Peyer's patch (tissue), 4 donors: ENCODE measurements at regions not wholly inside any gene's neighbourhood (a gene's known extent, or its start where the extent isn't known, plus 50 kb on each side); places are given as distances from the start of the nearest gene placed in this dataset.

ENCODE experiments used
- POLR2A ChIP-seq, 2 donors: fragments of 450-650 bp; IDR thresholded peaks; one replicate each; pipeline ENCODE4 v1.5.1; 2017; ENCODE audit warnings: antibody characterized with exemption in 2 of 2, mild to moderate bottlenecking in 2 of 2, moderate library complexity in 2 of 2
- TF ChIP-seq, protein P1 (sequence below), 6 experiments: fragments of 450-650 bp in 4 of 6; fragments of 200-600 bp in 2 of 6; sonication (generic) in 1 of 6; IDR thresholded peaks; one replicate each; pipeline ENCODE4 v1.5.1; 2017 to 2019; ENCODE audit warnings: antibody characterized with exemption in 6 of 6, mild to moderate bottlenecking in 3 of 6, moderate library complexity in 1 of 6

DNA sequence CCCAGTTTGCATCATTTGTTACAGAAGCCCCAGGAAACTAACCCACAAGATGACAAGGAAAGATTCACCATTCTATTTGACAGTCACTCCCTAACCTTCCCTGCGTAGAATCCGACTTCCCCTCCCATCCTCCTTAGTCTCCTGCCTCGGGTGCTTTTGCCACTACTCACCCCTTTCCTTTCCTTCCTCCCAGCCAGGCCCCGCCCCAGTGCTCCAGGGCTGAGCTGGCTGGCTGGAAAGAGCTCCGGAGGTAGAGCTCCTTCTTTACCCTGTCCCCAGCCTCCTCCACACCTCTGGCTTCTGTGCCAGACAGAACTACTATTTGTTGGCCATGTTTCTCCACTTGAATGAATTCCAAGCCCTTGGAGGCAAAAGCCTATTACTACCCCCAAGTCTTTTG is 317.6 kb upstream of the NCKAP5 start:
- TF ChIP-seq, protein P1, sequence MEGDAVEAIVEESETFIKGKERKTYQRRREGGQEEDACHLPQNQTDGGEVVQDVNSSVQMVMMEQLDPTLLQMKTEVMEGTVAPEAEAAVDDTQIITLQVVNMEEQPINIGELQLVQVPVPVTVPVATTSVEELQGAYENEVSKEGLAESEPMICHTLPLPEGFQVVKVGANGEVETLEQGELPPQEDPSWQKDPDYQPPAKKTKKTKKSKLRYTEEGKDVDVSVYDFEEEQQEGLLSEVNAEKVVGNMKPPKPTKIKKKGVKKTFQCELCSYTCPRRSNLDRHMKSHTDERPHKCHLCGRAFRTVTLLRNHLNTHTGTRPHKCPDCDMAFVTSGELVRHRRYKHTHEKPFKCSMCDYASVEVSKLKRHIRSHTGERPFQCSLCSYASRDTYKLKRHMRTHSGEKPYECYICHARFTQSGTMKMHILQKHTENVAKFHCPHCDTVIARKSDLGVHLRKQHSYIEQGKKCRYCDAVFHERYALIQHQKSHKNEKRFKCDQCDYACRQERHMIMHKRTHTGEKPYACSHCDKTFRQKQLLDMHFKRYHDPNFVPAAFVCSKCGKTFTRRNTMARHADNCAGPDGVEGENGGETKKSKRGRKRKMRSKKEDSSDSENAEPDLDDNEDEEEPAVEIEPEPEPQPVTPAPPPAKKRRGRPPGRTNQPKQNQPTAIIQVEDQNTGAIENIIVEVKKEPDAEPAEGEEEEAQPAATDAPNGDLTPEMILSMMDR (IDR thresholded peaks at IDR 0.05), result no peak
- no peak for TF ChIP-seq POLR2A (IDR thresholded peaks at IDR 0.05)
